Right atrium auricular region (tissue), 2 donors: ENCODE measurements at regions not wholly inside any gene's neighbourhood (a gene's known extent, or its start where the extent isn't known, plus 50 kb on each side); places are given as distances from the start of the nearest gene placed in this dataset.
"Not testable (repeated sequence)": the region's sequence is repeated elsewhere in the genome, so short reads cannot be mapped to it uniquely, and the experiment has no call there.

Experiments
- DNase-seq: peaks from one replicate; pipeline ENCODE4 v3.0.0-alpha.2; 2019; ENCODE audit warnings: low spot score
- H3K27ac ChIP-seq, 2 donors: fragments of 200-600 bp; sonication (generic); 1 replicate in 1 of 2; 2 replicates in 1 of 2; pipeline ENCODE4 v1.5.1; 2016 to 2019
- H3K27me3 ChIP-seq, 2 donors: fragments of 200-600 bp; sonication (generic); one replicate each; pipeline versions ENCODE4 v1.5.1 to v1.6.0; 2017 to 2019
- H3K36me3 ChIP-seq: fragments of 200-600 bp; sonication (generic); one replicate; pipeline ENCODE4 v1.5.1; 2016
- H3K4me1 ChIP-seq, 2 donors: fragments of 200-600 bp; sonication (generic); one replicate each; pipeline versions ENCODE4 v1.5.1 to v1.6.0; 2017 to 2019
- H3K4me3 ChIP-seq, 2 donors: fragments of 200-600 bp; sonication (generic); 1 replicate in 1 of 2; 2 replicates in 1 of 2; pipeline ENCODE4 v1.5.1; 2017 to 2019; ENCODE audit warnings: mild to moderate bottlenecking in 1 of 2, moderate library complexity in 1 of 2
- H3K9me3 ChIP-seq, 2 donors: fragments of 200-600 bp; sonication (generic); one replicate each; pipeline ENCODE4 v1.5.1; 2019
- CTCF ChIP-seq, 2 donors: fragments of 200-600 bp; sonication (generic); IDR thresholded peaks; one replicate each; pipeline ENCODE4 v1.5.1; 2019; ENCODE audit warnings: antibody characterized with exemption in 2 of 2

- H3K4me1 ChIP-seq, result peaks cover 0 to 23% of the 10 kb centered on the region in 2 donors
- no peak overlapping the region for H3K27ac ChIP-seq
- no peaks in the 10 kb centered on the region for H3K27me3 ChIP-seq
- H3K4me3 ChIP-seq, result no peak overlapping the region
- TF ChIP-seq CTCF (IDR thresholded peaks at IDR 0.05), result no peak
- no peak for DNase-seq
- H3K9me3 ChIP-seq, result no peaks in the 10 kb centered on the region
- no peaks in the 10 kb centered on the region for H3K36me3 ChIP-seq
Measured at GRCh38 chr12:115868624-115869023, 408.9 kb downstream of the MED13L start.

- no peak overlapping the region for H3K27ac ChIP-seq
- DNase-seq, result no peak
- H3K27me3 ChIP-seq, result no peaks in the 10 kb centered on the region
- no peak for TF ChIP-seq CTCF (IDR thresholded peaks at IDR 0.05)
- H3K36me3 ChIP-seq, result no peaks in the 10 kb centered on the region
- no peaks in the 10 kb centered on the region for H3K9me3 ChIP-seq
- peaks cover 0 to 23% of the 10 kb centered on the region in 2 donors for H3K4me1 ChIP-seq
- H3K4me3 ChIP-seq, result no peak overlapping the region
Measured at GRCh38 chr12:115867854-115868253, 409.6 kb downstream of the MED13L start.

- peak in 1 of 2 donors; percentile 14 for TF ChIP-seq CTCF (IDR thresholded peaks at IDR 0.05)
- H3K4me1 ChIP-seq, result peaks cover 0 to 23% of the 10 kb centered on the region in 2 donors
- H3K27me3 ChIP-seq, result no peaks in the 10 kb centered on the region
- DNase-seq, result no peak
- no peak overlapping the region for H3K27ac ChIP-seq
- no peaks in the 10 kb centered on the region for H3K9me3 ChIP-seq
- no peaks in the 10 kb centered on the region for H3K36me3 ChIP-seq
- H3K4me3 ChIP-seq, result no peak overlapping the region
Measured at GRCh38 chr12:115866909-115867525, 410.5 kb downstream of the MED13L start.

- H3K9me3 ChIP-seq, result not testable (repeated sequence)
Measured at GRCh38 chr12:115866281-115866680, 411.2 kb downstream of the MED13L start.

GRCh38 chr12:115864396-115864795 is 413.1 kb downstream of the MED13L start:
- H3K4me3 ChIP-seq, result no peak overlapping the region
- TF ChIP-seq CTCF (IDR thresholded peaks at IDR 0.05), result no peak
- DNase-seq, result no peak
- peaks cover 0 to 4% of the 10 kb centered on the region in 2 donors for H3K4me1 ChIP-seq
- H3K27me3 ChIP-seq, result no peaks in the 10 kb centered on the region
- H3K9me3 ChIP-seq, result no peaks in the 10 kb centered on the region
- H3K27ac ChIP-seq, result no peak overlapping the region
- H3K36me3 ChIP-seq, result no peaks in the 10 kb centered on the region

More at GRCh38 chr12:115866281-115866680, 411.2 kb downstream of the MED13L start:
- not testable (repeated sequence) for H3K4me3 ChIP-seq, H3K36me3 ChIP-seq, DNase-seq, H3K27me3 ChIP-seq, H3K27ac ChIP-seq
- H3K4me1 ChIP-seq, result peaks cover 0 to 16% of the 10 kb centered on the region in 2 donors

GRCh38 chr12:115860619-115861018 is 416.9 kb downstream of the MED13L start:
- Histone ChIP-seq H3K4me3 (no peak overlapping the region), H3K4me1 (peaks cover 0 to 13% of the 10 kb centered on the region in 2 donors), H3K27ac (no peak overlapping the region), H3K27me3 (no peaks in the 10 kb centered on the region), H3K36me3 (no peaks in the 10 kb centered on the region), H3K9me3 (no peaks in the 10 kb centered on the region)
- DNase-seq, result no peak
- TF ChIP-seq CTCF (IDR thresholded peaks at IDR 0.05), result no peak
